Keratinocyte (primary cell): ENCODE measurements at regions not wholly inside any gene's neighbourhood (a gene's known extent, or its start where the extent isn't known, plus 50 kb on each side); places are given as distances from the start of the nearest gene placed in this dataset.

ENCODE experiments used
- DNase-seq: peaks from one replicate; pipeline ENCODE4 v3.0.0-alpha.2; 2011; ENCODE audit warnings: low read depth, missing footprints, low spot score
- FAIRE-seq: peaks from 2 replicates; lab custom pipeline; 2011; peaks lifted over from hg19 to GRCh38; lab: Jason Lieb, UNC
- H2AFZ ChIP-seq: 2 replicates; pipeline ENCODE4 v1.6.0; 2012; ENCODE audit warnings: low read length, control low read depth, inconsistent platforms; ENCODE audit not compliant: control insufficient read depth
- H3K27ac ChIP-seq: 2 replicates; pipeline ENCODE4 v1.5.1; 2011; ENCODE audit warnings: low read length; ENCODE audit not compliant: control insufficient read depth, insufficient read depth
- H3K27me3 ChIP-seq: 3 replicates; pipeline ENCODE4 v1.6.0; 2011; ENCODE audit warnings: low read length; ENCODE audit not compliant: control insufficient read depth, insufficient read depth; ENCODE audit errors: extremely low read depth
- H3K36me3 ChIP-seq, 2 experiments: 2 replicates in 1 of 2; 3 replicates in 1 of 2; pipeline ENCODE4 v1.5.1; 2011; ENCODE audit warnings: low read length in 2 of 2, mild to moderate bottlenecking in 1 of 2; ENCODE audit not compliant: control insufficient read depth in 2 of 2, insufficient read depth in 2 of 2; ENCODE audit errors: extremely low read depth in 1 of 2
- H3K4me1 ChIP-seq: 3 replicates; pipeline ENCODE4 v1.5.1; 2011; ENCODE audit warnings: low read length; ENCODE audit not compliant: control insufficient read depth, insufficient read depth; ENCODE audit errors: extremely low read depth
- H3K4me2 ChIP-seq: 3 replicates; pipeline ENCODE4 v1.6.0; 2011; ENCODE audit warnings: low read depth, low read length; ENCODE audit not compliant: control insufficient read depth, insufficient read depth; ENCODE audit errors: extremely low read depth
- H3K4me3 ChIP-seq, 3 experiments: fragments of 200-600 bp in 1 of 3; sonication (generic) in 1 of 3; 2 replicates in 2 of 3; 3 replicates in 1 of 3; pipeline ENCODE4 v1.5.1; 2011 to 2016; ENCODE audit warnings: low read length in 3 of 3, mild to moderate bottlenecking in 3 of 3, control low read depth in 2 of 3, inconsistent platforms in 1 of 3, low read depth in 1 of 3, mixed read lengths in 1 of 3, mixed run types in 1 of 3, moderate library complexity in 1 of 3; ENCODE audit not compliant: control insufficient read depth in 2 of 3, insufficient read depth in 2 of 3; ENCODE audit errors: extremely low read depth in 1 of 3
- H3K79me2 ChIP-seq: 2 replicates; pipeline ENCODE4 v1.6.0; 2012; ENCODE audit warnings: low read length; ENCODE audit not compliant: control insufficient read depth, insufficient read depth
- H3K9ac ChIP-seq: 3 replicates; pipeline ENCODE4 v1.6.0; 2011; ENCODE audit warnings: low read length; ENCODE audit not compliant: control insufficient read depth, insufficient read depth; ENCODE audit errors: extremely low read depth
- H3K9me1 ChIP-seq: 3 replicates; pipeline ENCODE4 v1.6.0; 2011; ENCODE audit warnings: low read length; ENCODE audit not compliant: control insufficient read depth, insufficient read depth; ENCODE audit errors: extremely low read depth
- H3K9me3 ChIP-seq: 2 replicates; pipeline ENCODE4 v1.5.1; 2012; ENCODE audit warnings: low read depth, low read length; ENCODE audit not compliant: control insufficient read depth
- H4K20me1 ChIP-seq: 3 replicates; pipeline ENCODE4 v1.6.0; 2011; ENCODE audit warnings: low read length; ENCODE audit not compliant: control insufficient read depth, insufficient read depth; ENCODE audit errors: extremely low read depth
- CTCF ChIP-seq, 3 experiments: IDR thresholded peaks in 1 of 3; conservative IDR thresholded peaks in 1 of 3; optimal IDR thresholded peaks in 1 of 3; 2 replicates in 2 of 3; 3 replicates in 1 of 3; pipeline versions ENCODE3 to v1.5.1; 2011; ENCODE audit warnings: low read length in 3 of 3, mild to moderate bottlenecking in 3 of 3, moderate library complexity in 2 of 3, control low read depth in 1 of 3, inconsistent platforms in 1 of 3; ENCODE audit not compliant: insufficient read depth in 2 of 3; ENCODE audit errors: extremely low read depth in 1 of 3
- EZH2 ChIP-seq: IDR thresholded peaks from one replicate; pipeline ENCODE4 v1.6.1; 2012; ENCODE audit warnings: inconsistent platforms, mild to moderate bottlenecking, low read length, moderate library complexity
- dilution Hi-C: fragments of 300-500 bp; cut with MboI; formaldehyde crosslinking; loops from one replicate; pipeline ENCODE4 v1.7.0; 2020; ENCODE audit warnings: low sequenced_read_pairs; ENCODE audit not compliant: extremely low pct_ligation_motif_present

GRCh38 chr4:100081491-100081890 is 108.8 kb downstream of the DDIT4L start:
- Histone ChIP-seq H3K27ac (no peak overlapping the region), H3K4me3 (no peak overlapping the region), H3K4me2 (peak overlapping the region; percentile 15), H3K27me3 (no peaks in the 10 kb centered on the region), H4K20me1 (no peaks in the 10 kb centered on the region), H2AFZ (peak overlapping the region; percentile 24), H3K79me2 (no peaks in the 10 kb centered on the region), H3K4me1 (peaks cover 5% of the 10 kb centered on the region), H3K9me3 (no peaks in the 10 kb centered on the region), H3K9ac (no peak overlapping the region), H3K9me1 (no peaks in the 10 kb centered on the region), H3K36me3 (no peaks in the 10 kb centered on the region)
- FAIRE-seq (peak; percentile 78), DNase-seq (no peak)
- dilution Hi-C loops = no loop called here
- TF ChIP-seq EZH2 = no peak
- TF ChIP-seq CTCF (optimal IDR thresholded peaks at IDR 0.05 in 1 of 3, IDR thresholded peaks at IDR 0.05 in 1 of 3, conservative IDR thresholded peaks at IDR 0.05 in 1 of 3; ENCODE audit: extremely low read depth in 1 of 3, insufficient read depth in 2 of 3, low read length in 3 of 3) = no peak

- dilution Hi-C loops = no loop called here
- peaks cover 12% of the 10 kb centered on the region for H3K4me1 ChIP-seq
- no peak overlapping the region for H2AFZ ChIP-seq
These were observed 111.0 kb downstream of the DDIT4L start for GRCh38 chr4:100079264-100079663.

More at GRCh38 chr4:100079264-100079663, 111.0 kb downstream of the DDIT4L start:
- Histone ChIP-seq H3K4me2 (no peak overlapping the region), H3K9me3 (no peaks in the 10 kb centered on the region), H3K9me1 (no peaks in the 10 kb centered on the region), H3K4me3 (no peak overlapping the region), H4K20me1 (no peaks in the 10 kb centered on the region), H3K79me2 (no peaks in the 10 kb centered on the region), H3K27me3 (no peaks in the 10 kb centered on the region), H3K27ac (no peak overlapping the region), H3K9ac (no peak overlapping the region), H3K36me3 (no peaks in the 10 kb centered on the region)
- no peak for DNase-seq
- no peak for FAIRE-seq
- TF ChIP-seq EZH2 = no peak
- no peak for TF ChIP-seq CTCF (optimal IDR thresholded peaks at IDR 0.05 in 1 of 3, IDR thresholded peaks at IDR 0.05 in 1 of 3, conservative IDR thresholded peaks at IDR 0.05 in 1 of 3; ENCODE audit: extremely low read depth in 1 of 3, insufficient read depth in 2 of 3, low read length in 3 of 3)
